HepG2 (cell line): ENCODE measurements at regions not wholly inside any gene's neighbourhood (a gene's known extent, or its start where the extent isn't known, plus 50 kb on each side); places are given as distances from the start of the nearest gene placed in this dataset.

Experiments used
- ATAC-seq: fragments of 200-7000 bp; cut with Tn5 transposase; 3 replicates; pipeline ENCODE4 v1.9.1; 2020; ENCODE audit warnings: mild to moderate bottlenecking, moderate library complexity
- BruUV-seq: library from RNA; stranded (reverse); fragments of 400-500 nt; replicated peaks from 2 replicates; lab custom pipeline; 2021; lab: Mats Ljungman, UMichigan
- CTCF ChIA-PET: fragments of 300-600 bp; formaldehyde crosslinking; extraction: SDS; loops from one replicate; lab custom pipeline; 2021; ENCODE audit warnings: low total read pairs, inconsistent platforms, low intra/inter-chr PET ratio; lab: Yijun Ruan, JAX
- POLR2A ChIA-PET: fragments of 350-600 bp; sonication (Branson Sonifier 250); formaldehyde crosslinking; loops from one replicate; lab custom pipeline; 2020; ENCODE audit warnings: antibody characterized with exemption, inconsistent platforms; lab: Yijun Ruan, JAX
- DNase-seq: peaks from one replicate; pipeline ENCODE4 v3.0.0-alpha.2; 2015; ENCODE audit warnings: low spot score
- FAIRE-seq: peaks from 3 replicates; lab custom pipeline; 2011; peaks lifted over from hg19 to GRCh38; lab: Jason Lieb, UNC
- H2AFZ ChIP-seq: one replicate; pipeline ENCODE4 v1.6.1; 2011; ENCODE audit warnings: low read length, inconsistent platforms
- H3K27ac ChIP-seq: fragments of 300-600 bp; 3 replicates; pipeline ENCODE4 v1.8.0; 2011; ENCODE audit warnings: mixed run types, mild to moderate bottlenecking, mixed read lengths, low read length, inconsistent platforms; ENCODE audit not compliant: insufficient read depth; ENCODE audit errors: extremely low read length
- H3K27me3 ChIP-seq, 2 experiments: fragments of 200-600 bp in 1 of 2; 2 replicates in 1 of 2; 3 replicates in 1 of 2; pipeline versions ENCODE4 v1.6.0 to v1.8.0; 2011; ENCODE audit warnings: low read length in 2 of 2, mild to moderate bottlenecking in 2 of 2, moderate library complexity in 2 of 2, inconsistent platforms in 1 of 2; ENCODE audit not compliant: insufficient read depth in 2 of 2, control insufficient read depth in 1 of 2
- H3K36me3 ChIP-seq, 2 experiments: fragments of 200-600 bp in 1 of 2; replicated peaks in 1 of 2; 2 replicates in 1 of 2; 3 replicates in 1 of 2; pipeline versions ENCODE4 v1.5.1 to v1.8.0; 2011; ENCODE audit warnings: low read length in 2 of 2, inconsistent platforms in 1 of 2; ENCODE audit not compliant: insufficient read depth in 2 of 2, control insufficient read depth in 1 of 2
- H3K4me1 ChIP-seq: 2 replicates; pipeline ENCODE4 v1.5.1; 2012; ENCODE audit warnings: low read length, inconsistent platforms; ENCODE audit not compliant: insufficient read depth
- H3K4me2 ChIP-seq: 2 replicates; pipeline ENCODE4 v1.6.0; 2011; ENCODE audit warnings: low read depth, low read length, inconsistent platforms
- H3K4me3 ChIP-seq, 3 experiments: fragments of 200-600 bp in 1 of 3; sonication (generic), shearing (Covaris generic) in 1 of 3; replicated peaks in 1 of 3; 2 replicates each; pipeline ENCODE4 v1.5.1; 2011 to 2016; ENCODE audit warnings: low read length in 3 of 3, inconsistent platforms in 2 of 3, low read depth in 2 of 3, mild to moderate bottlenecking in 2 of 3, control low read depth in 1 of 3, mixed read lengths in 1 of 3; ENCODE audit not compliant: insufficient read depth in 1 of 3
- H3K79me2 ChIP-seq: one replicate; pipeline ENCODE4 v1.6.1; 2011; ENCODE audit warnings: low read length, inconsistent platforms; ENCODE audit not compliant: insufficient read depth
- H3K9ac ChIP-seq: 2 replicates; pipeline ENCODE4 v1.6.0; 2011; ENCODE audit warnings: mild to moderate bottlenecking, low read depth, low read length, inconsistent platforms; ENCODE audit not compliant: insufficient read depth
- H3K9me3 ChIP-seq: 2 replicates; pipeline ENCODE4 v1.5.1; 2012; ENCODE audit warnings: mild to moderate bottlenecking, low read length
- H4K20me1 ChIP-seq: 2 replicates; pipeline ENCODE4 v1.6.0; 2011; ENCODE audit warnings: inconsistent platforms, mild to moderate bottlenecking, low read length, moderate library complexity; ENCODE audit not compliant: insufficient read depth
- ARNT2 ChIP-seq: sonication (generic); formaldehyde crosslinking; IDR thresholded peaks from 2 replicates; pipeline ENCODE4 v1.8.0; 2022; ENCODE audit warnings: mild to moderate bottlenecking, low read depth, missing genetic modification reagents, moderate library complexity
- FLYWCH1 ChIP-seq: sonication (generic); formaldehyde crosslinking; IDR thresholded peaks from 2 replicates; pipeline ENCODE4 v1.8.1; 2023; ENCODE audit warnings: mild to moderate bottlenecking, missing genetic modification reagents
- NFKBIZ ChIP-seq: IDR thresholded peaks from 2 replicates; pipeline ENCODE4 v1.6.1; 2018; ENCODE audit warnings: missing genetic modification reagents, missing compliant biosample characterization
- NKX3-1 ChIP-seq: sonication (generic); formaldehyde crosslinking; IDR thresholded peaks from 2 replicates; pipeline ENCODE4 v1.5.0; 2020; ENCODE audit warnings: missing genetic modification reagents
- SIX4 ChIP-seq: sonication (generic); formaldehyde crosslinking; IDR thresholded peaks from 2 replicates; pipeline ENCODE4 v1.4.0; 2020; ENCODE audit warnings: missing genetic modification reagents
- SMAD9 ChIP-seq: sonication (generic); formaldehyde crosslinking; IDR thresholded peaks from 2 replicates; pipeline ENCODE4 v1.5.1; 2020; ENCODE audit warnings: mild to moderate bottlenecking, missing genetic modification reagents
- YEATS2 ChIP-seq: sonication (generic); formaldehyde crosslinking; IDR thresholded peaks from 2 replicates; pipeline ENCODE4 v1.4.0; 2020; ENCODE audit warnings: missing genetic modification reagents, borderline replicate concordance
- ZFP36L1 ChIP-seq: sonication (generic); formaldehyde crosslinking; IDR thresholded peaks from 2 replicates; pipeline ENCODE4 v1.8.0; 2022; ENCODE audit warnings: mild to moderate bottlenecking, missing genetic modification reagents, moderate library complexity
- ZFP41 ChIP-seq: sonication (generic); formaldehyde crosslinking; IDR thresholded peaks from 2 replicates; pipeline ENCODE4 v1.4.0; 2020; ENCODE audit warnings: mild to moderate bottlenecking, missing genetic modification reagents, borderline replicate concordance
- ZNF577 ChIP-seq: sonication (generic); formaldehyde crosslinking; IDR thresholded peaks from 2 replicates; pipeline ENCODE4 v1.4.0; 2020; ENCODE audit warnings: mild to moderate bottlenecking, low read depth, missing genetic modification reagents, borderline replicate concordance
- ZNF724P ChIP-seq: sonication (generic); formaldehyde crosslinking; IDR thresholded peaks from 2 replicates; pipeline ENCODE4 v1.8.0; 2022; ENCODE audit warnings: missing genetic modification reagents, borderline replicate concordance
- WGBS: methylation state at CpG from one replicate; pipeline ENCODE4 v1.1.6; 2017; ENCODE audit warnings: low lambda C conversion rate; 5-methylcytosine and 5-hydroxymethylcytosine counted together
- in situ Hi-C: cut with HindIII; loops from 2 replicates; pipeline ENCODE4 v1.10.0; 2017; ENCODE audit warnings: low pct_unique_long_range_greater_than_20kb; ENCODE audit not compliant: extremely low pct_ligation_motif_present
- intact Hi-C: fragments of 100-400 bp; cut with micrococcal nuclease; formaldehyde crosslinking; loops from one replicate; pipeline ENCODE4 v1.10.0; 2022; ENCODE audit not compliant: unreplicated experiment
- TF ChIP-seq, protein P1 (sequence below): sonication (generic); formaldehyde crosslinking; IDR thresholded peaks from 2 replicates; pipeline ENCODE4 v1.8.1; 2023; ENCODE audit warnings: missing genetic modification reagents, inconsistent platforms, borderline replicate concordance
- TF ChIP-seq, protein P2 (sequence below): sonication (generic); formaldehyde crosslinking; IDR thresholded peaks from 2 replicates; pipeline ENCODE4 v1.4.0; 2020; ENCODE audit warnings: missing genetic modification reagents, borderline replicate concordance
- TF ChIP-seq, protein P3 (sequence below): sonication (generic); formaldehyde crosslinking; conservative IDR thresholded peaks from 2 replicates; pipeline ENCODE4 v1.4.0; 2020; ENCODE audit warnings: missing genetic modification reagents

DNA sequence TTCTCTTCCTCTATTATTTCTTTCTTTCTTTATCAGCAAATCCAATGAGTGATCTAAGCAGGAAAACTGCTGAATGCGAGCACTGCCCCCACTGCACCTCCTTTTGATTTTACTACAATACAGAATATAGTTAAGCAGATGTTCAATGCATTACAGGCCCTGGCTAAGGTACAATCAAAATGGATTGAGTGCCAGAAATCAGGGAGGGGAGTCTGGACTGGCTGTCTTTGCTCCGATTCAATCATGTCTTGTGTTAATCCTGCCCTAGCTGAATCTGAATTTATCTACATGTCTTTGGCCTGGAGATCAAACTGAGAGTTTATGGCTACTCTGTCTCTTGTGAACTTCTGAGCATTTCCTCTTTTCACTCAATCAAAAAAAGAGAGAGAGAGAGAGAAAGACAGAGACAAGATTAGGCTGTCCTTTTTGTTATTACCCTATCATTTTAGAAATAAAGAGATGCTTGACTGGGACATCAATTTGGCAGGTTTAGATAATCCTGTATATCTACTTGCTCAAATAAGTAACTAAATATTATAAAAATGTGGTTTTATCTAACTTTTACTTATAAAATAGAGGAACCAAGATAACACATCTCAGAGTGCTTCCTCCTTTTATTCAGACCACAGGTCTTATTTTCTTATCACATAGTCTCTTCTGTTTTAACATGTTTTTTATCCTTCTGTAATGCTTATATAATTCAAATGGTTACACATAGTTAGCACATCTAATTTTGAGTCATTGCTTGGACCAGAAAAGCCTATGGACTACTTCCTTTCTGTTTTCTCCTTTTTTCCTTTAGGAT, 656.2 kb downstream of the KCNJ2 start:
- H3K4me2 ChIP-seq, result no peak overlapping the region
- no peak overlapping the region for H3K4me3 ChIP-seq
- ChIA-PET POLR2A (no interaction called here), CTCF (no interaction called here)
- no peaks in the 10 kb centered on the region for H4K20me1 ChIP-seq
- ATAC-seq (no peak), FAIRE-seq (no peak), DNase-seq (no peak)
- H2AFZ ChIP-seq, result no peak overlapping the region
- no peak overlapping the region for H3K9ac ChIP-seq
- H3K36me3 ChIP-seq, result no peaks in the 10 kb centered on the region
- 0% methylated on average over 2 of the region's 2 CpGs for WGBS
- no peaks in the 10 kb centered on the region for H3K4me1 ChIP-seq
- in situ Hi-C loops, result no loop called here
- H3K27me3 ChIP-seq, result no peaks in the 10 kb centered on the region
- H3K79me2 ChIP-seq, result no peaks in the 10 kb centered on the region
- intact Hi-C loops, result no loop called here
- no peak for TF ChIP-seq ZFP41 (CRISPR knock-in tag)
- TF ChIP-seq, protein P1, sequence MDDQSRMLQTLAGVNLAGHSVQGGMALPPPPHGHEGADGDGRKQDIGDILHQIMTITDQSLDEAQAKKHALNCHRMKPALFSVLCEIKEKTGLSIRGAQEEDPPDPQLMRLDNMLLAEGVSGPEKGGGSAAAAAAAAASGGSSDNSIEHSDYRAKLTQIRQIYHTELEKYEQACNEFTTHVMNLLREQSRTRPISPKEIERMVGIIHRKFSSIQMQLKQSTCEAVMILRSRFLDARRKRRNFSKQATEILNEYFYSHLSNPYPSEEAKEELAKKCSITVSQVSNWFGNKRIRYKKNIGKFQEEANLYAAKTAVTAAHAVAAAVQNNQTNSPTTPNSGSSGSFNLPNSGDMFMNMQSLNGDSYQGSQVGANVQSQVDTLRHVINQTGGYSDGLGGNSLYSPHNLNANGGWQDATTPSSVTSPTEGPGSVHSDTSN (CRISPR knock-in tag), result no peak
- TF ChIP-seq NFKBIZ (CRISPR knock-in tag), result no peak
- no peak for TF ChIP-seq ZNF724P (CRISPR knock-in tag)
- TF ChIP-seq FLYWCH1 (CRISPR knock-in tag), result no peak
- H3K27ac ChIP-seq, result no peak overlapping the region
- no TSS peak for BruUV-seq
- peaks cover 44% of the 10 kb centered on the region for H3K9me3 ChIP-seq

DNA sequence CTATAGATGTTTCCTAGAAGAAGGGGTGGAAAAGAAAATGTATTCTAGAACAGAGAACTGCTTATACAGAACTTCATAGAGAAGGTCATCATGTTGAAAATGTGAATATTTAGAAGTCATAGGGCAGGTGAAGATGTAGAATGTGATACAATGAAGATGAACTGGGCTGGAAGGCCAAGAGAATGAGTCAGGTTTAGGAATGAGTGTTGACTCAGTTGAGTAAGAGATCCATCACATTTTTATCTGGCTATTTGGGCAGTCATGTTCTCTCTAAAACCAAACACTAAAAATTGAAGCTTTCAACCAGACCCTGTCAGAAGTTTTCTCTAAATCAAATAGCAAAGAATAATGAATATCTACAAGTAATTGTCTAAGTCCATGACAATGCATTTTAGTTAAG, 660.5 kb downstream of the KCNJ2 start:
- Histone ChIP-seq H3K4me2 (no peak overlapping the region), H3K9me3 (peaks cover 44% of the 10 kb centered on the region), H3K79me2 (no peaks in the 10 kb centered on the region), H3K4me1 (no peaks in the 10 kb centered on the region), H3K27me3 (no peaks in the 10 kb centered on the region), H2AFZ (no peak overlapping the region), H3K27ac (no peak overlapping the region), H3K9ac (no peak overlapping the region), H3K4me3 (no peak overlapping the region), H4K20me1 (no peaks in the 10 kb centered on the region), H3K36me3 (no peaks in the 10 kb centered on the region)
- ATAC-seq, result no peak
- no TSS peak for BruUV-seq
- POLR2A ChIA-PET, result no interaction called here
- CTCF ChIA-PET, result no interaction called here
- DNase-seq, result no peak
- intact Hi-C loops, result no loop called here
- FAIRE-seq, result no peak
- in situ Hi-C loops, result no loop called here
- no peak for TF ChIP-seq SIX4 (CRISPR knock-in tag)
- no peak for TF ChIP-seq ZFP36L1 (CRISPR knock-in tag)
- TF ChIP-seq NKX3-1 (CRISPR knock-in tag), result no peak
- TF ChIP-seq YEATS2 (CRISPR knock-in tag), result no peak
- no peak for TF ChIP-seq ZNF577 (CRISPR knock-in tag)
- no peak for TF ChIP-seq ARNT2 (CRISPR knock-in tag)
- TF ChIP-seq SMAD9 (CRISPR knock-in tag), result no peak
- TF ChIP-seq, protein P2, sequence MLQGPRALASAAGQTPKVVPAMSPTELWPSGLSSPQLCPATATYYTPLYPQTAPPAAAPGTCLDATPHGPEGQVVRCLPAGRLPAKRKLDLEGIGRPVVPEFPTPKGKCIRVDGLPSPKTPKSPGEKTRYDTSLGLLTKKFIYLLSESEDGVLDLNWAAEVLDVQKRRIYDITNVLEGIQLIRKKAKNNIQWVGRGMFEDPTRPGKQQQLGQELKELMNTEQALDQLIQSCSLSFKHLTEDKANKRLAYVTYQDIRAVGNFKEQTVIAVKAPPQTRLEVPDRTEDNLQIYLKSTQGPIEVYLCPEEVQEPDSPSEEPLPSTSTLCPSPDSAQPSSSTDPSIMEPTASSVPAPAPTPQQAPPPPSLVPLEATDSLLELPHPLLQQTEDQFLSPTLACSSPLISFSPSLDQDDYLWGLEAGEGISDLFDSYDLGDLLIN, result no peak
- TF ChIP-seq, protein P3, sequence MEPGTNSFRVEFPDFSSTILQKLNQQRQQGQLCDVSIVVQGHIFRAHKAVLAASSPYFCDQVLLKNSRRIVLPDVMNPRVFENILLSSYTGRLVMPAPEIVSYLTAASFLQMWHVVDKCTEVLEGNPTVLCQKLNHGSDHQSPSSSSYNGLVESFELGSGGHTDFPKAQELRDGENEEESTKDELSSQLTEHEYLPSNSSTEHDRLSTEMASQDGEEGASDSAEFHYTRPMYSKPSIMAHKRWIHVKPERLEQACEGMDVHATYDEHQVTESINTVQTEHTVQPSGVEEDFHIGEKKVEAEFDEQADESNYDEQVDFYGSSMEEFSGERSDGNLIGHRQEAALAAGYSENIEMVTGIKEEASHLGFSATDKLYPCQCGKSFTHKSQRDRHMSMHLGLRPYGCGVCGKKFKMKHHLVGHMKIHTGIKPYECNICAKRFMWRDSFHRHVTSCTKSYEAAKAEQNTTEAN, result no peak
